GM21390 (cell line): ENCODE measurements at regions not wholly inside any gene's neighbourhood (a gene's known extent, or its start where the extent isn't known, plus 50 kb on each side); places are given as distances from the start of the nearest gene placed in this dataset.
"Not testable (repeated sequence)": the region's sequence is repeated elsewhere in the genome, so short reads cannot be mapped to it uniquely, and the experiment has no call there.

Experiments used
- ATAC-seq: cut with Tn5 transposase; IDR thresholded peaks from one replicate; pipeline ENCODE4 v1.9.1; 2021; ENCODE audit not compliant: unreplicated experiment

DNA sequence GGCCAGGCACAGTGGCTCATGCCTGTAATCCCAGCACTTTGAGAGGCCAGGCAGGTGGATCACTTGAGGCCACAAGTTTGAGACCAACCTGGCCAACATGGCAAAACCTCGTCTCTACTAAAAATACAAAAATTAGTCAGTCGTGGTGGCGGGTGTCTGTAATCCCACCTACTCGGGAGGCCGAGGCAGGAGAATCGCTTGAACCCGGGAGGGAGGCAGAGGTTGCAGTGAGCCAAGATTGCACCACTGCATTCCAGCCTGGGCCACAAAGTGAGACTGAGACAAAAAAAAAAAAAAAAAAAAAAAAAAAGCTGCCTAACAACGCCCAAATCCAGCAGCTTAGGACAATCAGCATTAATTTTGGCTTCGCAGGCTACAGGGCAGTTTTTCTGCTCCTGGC is 167.1 kb downstream of the GOSR1 start:
- not testable (repeated sequence) for ATAC-seq

DNA sequence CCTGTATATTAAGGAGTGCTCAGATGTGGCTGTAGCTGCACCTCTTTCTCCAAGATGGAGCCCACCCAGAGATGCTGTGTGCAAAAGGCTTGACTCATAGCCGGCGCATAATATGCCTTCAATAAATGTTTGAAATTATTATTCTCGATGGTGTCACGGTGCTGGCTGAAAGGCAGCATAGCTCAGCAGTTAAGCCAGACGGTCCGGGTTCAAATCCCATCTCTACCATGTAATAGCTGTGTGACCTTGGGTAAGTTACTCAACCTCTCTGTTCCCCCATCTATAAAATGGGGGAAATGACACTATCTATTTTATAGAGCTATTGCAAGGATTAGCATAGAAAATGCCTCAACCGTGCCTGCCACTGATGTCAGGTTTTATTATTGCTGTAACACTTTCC is 164.2 kb downstream of the GOSR1 start:
- not testable (repeated sequence) for ATAC-seq

DNA sequence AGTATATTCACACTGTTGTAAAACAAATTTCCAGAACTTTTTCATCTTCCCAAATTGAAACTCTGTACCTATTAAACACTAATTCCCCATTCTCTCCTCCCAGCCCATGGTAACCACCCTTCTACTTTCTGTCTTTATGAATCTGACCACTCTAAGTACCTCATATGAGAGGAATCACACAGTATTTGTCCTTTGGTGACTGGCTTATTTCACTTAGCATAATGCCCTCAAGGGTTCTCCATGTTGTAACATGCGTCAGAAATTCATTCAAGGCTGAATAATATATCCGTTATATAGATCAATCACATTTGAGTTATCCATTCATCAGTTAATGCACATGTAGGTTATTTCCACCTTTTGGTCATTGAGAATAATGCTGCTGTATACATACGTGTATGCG is 162.2 kb downstream of the GOSR1 start:
- not testable (repeated sequence) for ATAC-seq

DNA sequence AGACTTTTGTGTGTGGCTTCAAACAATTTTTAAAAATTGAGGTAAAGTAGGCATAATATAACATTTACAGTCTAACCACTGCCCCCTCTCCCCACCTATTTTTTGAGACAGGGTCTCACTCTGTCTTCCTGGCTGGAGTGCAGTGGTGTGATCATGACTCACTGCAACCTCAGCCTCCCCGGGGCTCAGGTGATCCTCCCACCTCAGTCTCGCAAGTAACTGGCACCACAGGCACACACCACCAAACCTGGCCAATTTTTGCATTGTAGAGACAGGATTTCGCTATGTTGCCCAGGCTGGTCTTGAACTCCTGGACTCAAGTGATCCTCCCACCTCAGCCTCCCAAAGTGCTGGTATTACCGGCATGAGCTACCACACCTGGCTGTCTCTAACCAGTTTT is 161.8 kb downstream of the GOSR1 start:
- ATAC-seq = not testable (repeated sequence)

DNA sequence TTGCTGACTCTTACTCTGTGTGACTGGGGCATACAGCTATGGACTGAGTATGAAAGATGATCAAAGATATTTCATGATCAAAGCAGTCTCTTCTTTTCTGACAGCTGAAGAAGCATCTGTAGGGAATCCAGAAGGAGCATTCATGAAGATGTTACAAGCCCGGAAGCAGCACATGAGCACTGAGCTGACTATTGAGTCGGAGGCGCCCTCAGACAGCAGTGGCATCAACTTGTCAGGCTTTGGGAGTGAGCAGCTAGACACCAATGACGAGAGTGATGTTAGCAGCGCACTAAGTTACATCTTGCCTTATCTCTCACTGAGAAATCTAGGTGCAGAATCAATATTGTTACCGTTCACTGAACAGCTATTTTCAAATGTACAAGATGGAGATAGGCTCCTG is 154.4 kb downstream of the GOSR1 start:
- not testable (repeated sequence) for ATAC-seq

DNA sequence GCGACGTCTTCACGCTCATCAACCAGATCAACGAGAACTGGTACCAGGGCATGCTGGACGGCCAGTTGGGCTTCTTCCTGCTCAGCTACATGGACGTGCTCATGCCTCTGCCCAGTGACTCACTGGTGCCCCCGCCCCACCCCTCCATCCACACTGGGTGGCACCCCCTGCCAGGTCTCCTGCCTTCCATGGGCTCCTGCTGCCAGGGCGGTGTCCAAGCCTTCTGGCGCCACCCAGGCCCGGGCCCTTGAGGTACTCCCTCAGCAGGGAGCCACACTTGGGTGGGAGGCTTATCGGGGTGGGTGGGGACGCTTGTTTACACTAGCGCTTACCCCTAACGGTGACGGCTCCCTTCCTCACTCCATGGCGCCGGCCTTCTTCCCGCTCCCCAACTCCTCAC is 148.2 kb downstream of the GOSR1 start:
- ATAC-seq = not testable (repeated sequence)

DNA sequence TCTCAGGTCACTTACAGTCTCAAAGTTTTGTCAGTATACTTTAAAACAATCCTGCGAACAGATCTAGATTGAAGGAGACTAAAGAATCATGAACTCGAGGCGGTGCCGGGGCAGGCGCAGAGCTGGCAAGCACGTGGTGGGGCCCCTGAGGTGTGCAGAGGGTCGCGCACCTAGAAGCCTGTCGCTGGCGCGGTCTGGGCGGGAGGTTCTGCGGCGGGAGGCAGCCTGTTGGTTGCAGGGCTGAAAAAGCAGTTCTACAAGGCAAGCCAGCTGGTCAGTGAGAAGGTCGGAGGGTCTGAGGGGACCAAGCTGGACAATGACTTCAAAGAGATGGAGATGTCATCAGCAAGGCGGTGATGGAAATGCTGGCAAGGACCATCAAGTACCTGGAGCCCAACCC is 147.0 kb downstream of the GOSR1 start:
- not testable (repeated sequence) for ATAC-seq

DNA sequence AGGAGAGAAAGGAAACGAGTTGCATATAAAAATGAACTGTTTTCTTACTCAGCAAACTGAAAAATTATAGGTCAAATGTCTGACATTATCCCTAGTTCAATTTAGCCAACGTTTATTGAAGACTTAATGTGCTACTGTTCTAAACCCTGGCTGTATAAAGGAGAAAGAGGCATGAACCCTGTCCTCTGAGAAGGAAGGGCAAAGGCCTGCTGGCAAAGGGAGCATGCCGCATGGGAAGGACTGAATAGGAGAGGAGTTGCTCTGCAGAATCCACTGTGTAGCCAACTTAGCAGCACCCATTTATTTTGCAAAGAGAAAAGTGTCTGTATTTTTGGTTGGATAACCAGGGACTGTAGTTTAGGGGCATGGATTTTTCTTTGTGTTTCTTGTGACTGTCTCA is 132.5 kb downstream of the GOSR1 start:
- not testable (repeated sequence) for ATAC-seq

DNA sequence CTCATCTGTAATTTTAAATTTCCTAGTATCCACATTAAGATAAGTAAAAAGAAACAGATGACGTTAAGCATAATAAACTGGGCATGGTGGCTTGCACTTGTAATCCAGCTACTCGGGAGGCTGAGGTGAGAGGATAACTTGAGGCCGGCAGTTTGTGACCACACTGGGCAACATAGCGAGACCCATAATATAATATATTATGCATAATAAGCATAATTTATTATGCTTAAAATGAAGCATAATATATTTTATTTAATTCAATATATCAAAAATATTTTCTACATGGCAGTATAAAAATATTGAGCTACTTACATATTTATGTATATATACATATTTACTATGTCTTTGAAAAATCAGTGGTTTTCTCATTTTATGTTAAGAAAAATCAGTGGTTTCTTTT is 128.3 kb downstream of the GOSR1 start:
- ATAC-seq = no peak

DNA sequence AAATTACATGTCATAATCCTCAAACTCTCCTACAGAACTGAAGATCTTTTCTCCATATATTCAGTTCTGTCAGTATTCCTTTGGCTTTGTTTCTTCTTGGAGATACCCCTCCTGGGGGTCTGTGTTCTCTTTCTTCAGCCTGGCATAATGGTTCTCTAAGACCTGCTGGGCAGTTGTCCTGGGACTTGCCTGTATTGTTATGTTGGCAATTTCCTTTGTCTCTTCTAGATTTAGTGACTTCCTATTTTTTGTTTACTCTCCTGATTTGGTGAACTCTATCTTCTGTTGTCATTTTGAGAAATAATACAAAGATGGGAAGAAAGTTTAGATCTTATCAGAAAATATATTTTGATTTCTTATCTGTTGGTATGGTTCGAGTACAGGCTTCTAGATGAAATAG is 127.8 kb downstream of the GOSR1 start:
- no peak for ATAC-seq

DNA sequence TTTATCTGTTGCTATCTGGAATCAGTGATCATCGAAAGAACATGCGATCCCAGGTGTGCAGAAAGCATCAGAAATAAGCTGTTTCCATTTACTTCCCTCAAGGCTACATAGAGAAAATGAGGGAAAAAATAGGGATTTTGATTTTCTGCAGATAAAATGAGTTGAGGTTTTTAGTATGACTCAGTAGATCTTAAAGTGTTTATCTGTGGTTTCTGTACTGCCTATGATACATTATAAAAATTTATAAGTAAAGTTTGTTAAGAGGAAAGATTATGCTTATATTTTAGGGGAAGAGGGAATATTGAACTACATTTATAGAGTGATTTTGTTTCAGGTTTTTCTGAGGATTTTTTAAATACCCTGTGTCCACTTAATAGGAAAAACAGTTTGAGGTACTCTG is 125.2 kb downstream of the GOSR1 start:
- ATAC-seq = not testable (repeated sequence)

DNA sequence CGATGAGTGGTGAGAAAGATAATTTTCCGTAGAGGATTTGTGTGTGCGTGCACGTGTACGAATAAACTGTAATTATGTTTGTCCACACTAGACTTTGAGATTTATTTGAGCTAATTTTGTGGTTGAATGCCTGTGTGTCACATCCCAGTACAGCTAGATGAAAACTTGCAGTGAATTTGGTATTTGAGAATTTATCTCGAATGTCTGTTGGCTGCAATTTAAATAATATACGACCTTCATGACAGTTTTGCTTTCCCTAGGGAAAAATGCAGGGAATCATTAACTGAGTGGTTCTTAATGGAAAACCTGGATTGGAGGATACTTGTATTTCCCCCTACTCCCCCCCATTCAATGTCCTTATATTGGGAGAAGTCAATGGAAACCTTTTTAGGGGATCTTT is 124.8 kb downstream of the GOSR1 start:
- not testable (repeated sequence) for ATAC-seq

DNA sequence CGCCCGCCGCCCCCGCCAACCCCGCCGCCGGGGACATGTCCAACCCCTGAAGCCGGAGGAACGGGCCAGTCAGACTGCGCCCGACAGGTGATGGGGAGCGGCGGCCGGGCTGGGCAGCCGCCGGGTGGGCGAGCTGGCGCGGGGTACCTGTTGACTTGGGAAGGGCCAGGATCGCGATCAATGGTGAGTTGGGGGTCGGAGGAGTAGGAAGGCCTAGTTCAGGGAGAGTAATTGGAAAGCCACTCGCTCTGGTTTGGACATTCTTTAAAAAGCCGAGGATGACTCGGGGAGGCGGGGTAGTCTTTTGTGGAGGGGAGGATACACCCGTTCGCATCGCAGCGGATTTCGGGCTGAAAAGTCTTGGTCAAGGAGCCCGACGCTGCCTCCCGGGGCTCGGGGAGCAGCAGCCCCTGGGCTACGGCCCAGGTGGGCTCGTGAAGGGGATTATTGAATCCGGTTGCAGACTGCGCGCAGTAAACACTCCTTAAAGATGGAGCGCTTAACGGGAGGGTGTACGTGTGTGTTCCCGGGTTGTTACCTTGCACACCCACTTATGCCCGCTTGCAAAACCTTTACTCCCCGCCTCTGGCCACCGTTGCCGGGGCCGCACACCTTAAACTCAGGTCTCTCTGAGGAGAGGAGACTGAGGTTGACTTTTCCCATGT is 123.8 kb downstream of the GOSR1 start:
- ATAC-seq = peak; percentile 28

DNA sequence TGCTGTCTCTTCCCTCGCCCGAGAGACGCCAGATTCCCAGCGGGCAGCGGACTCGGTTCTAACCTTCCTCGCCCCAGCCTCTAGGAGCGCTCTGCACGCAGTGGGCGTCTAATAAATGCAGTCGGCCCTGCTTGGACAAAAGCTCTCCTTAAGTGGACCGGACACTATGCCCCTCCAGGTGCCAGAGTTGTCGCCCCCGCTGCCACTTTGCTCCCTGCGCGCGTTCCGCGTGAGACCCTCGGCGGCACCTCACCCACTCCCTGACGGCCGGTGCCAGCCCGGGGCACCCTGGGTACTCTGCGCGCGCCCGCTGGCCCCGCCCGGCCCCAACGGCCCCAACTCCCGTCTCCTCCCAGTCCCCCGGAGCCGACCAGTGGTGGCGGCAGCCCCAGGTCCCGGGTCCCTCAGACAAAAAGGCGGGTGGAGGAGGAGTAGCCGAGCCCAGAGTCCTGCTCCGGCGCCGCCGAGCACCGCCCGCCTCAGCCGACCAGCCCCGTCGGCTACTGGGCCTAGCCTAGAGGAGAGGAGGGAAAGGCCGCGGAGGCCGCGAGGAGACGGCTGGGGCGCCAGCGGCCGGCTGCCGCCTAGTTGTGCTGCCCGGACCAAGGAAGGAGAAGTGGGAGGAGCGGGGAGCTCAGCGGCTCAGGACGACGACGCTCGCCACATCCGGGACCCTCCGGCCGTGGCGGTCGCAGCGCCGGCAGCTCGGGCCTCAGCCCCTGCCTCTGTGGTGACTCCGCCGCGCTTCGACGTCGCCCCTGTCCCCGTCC is 123.0 kb downstream of the GOSR1 start:
- ATAC-seq = peak; percentile 81

DNA sequence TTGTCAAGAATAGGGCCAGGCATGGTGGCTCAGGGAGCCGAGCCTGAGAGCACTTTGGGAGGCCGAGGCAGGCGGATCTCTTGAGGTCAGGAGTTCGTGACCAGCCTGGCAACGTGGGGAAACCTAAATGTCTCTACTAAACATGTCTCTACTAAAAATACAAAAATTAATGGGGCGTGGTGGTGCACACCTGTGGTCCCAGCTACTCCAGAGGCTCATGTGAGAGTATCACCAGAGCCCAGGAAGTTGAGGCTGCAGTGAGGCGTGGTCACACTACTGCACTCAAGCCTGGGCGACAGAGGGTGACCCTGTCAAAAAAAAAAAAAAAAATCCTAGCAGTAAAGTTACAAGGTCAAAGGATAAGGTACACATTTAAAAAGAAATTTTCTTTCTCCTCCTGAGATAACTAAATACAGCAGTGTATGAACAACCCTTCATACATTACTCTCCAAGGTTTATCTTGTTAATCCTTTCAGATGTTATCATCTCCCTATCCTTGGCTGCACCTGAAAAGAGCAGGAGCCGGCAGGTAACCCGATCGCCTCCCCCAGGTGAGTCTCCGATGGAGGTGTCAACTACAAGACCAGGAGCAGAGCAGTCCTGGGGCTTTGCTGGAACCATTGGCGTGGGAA is 122.3 kb downstream of the GOSR1 start:
- peak; percentile 10 for ATAC-seq

DNA sequence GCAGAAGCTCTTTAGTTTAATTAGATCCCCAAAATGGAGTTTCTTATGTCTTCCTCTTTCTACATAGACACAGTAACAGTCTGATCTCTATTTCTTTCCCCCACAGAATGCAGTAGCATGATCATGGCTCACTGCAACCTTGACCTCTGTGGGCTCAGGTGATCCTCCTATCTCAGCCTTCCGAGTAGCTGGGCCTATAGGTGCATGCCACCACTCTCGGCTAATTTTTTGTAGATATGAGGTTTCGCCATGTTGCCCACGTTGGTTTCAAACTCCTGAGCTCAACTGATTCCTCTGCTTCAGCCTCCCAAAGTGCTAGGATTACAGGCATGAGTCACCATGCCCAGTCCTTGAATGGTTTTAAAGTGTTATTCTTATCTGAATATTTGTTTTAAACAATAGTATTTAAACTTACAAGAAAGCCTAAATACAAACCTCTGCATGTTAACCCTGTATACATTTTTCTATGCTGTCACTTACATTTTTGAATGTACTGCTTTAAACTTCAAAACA is 120.6 kb downstream of the GOSR1 start:
- no peak for ATAC-seq

DNA sequence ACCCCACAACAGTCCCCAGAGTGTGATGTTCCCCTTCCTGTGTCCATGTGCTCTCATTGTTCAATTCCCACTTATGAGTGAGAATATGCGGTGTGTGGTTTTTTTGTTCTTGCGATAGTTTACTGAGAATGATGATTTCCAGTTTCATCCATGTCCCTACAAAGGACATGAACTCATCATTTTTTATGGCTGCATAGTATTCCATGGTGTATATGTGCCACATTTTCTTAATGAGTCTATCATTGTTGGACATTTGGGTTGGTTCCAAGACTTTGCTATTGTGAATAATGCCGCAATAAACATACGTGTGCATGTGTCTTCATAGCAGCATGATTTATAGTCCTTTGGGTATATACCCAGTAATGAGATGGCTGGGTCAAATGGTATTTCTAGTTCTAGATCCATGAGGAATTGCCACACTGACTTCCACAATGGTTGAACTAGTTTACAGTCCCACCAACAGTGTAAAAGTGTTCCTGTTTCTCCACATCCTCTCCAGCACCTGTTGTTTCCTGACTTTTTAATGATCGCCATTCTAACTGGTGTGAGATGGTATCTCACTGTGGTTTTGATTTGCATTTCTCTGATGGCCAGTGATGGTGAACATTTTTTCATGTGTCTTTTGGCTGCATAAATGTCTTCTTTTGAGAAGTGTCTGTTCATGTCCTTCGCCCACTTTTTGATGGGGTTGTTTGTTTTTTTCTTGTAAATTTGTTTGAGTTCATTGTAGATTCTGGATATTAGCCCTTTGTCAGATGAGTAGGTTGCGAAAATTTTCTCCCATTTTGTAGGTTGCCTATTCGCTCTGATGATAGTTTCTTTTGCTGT is 120.0 kb downstream of the GOSR1 start:
- ATAC-seq = not testable (repeated sequence)

DNA sequence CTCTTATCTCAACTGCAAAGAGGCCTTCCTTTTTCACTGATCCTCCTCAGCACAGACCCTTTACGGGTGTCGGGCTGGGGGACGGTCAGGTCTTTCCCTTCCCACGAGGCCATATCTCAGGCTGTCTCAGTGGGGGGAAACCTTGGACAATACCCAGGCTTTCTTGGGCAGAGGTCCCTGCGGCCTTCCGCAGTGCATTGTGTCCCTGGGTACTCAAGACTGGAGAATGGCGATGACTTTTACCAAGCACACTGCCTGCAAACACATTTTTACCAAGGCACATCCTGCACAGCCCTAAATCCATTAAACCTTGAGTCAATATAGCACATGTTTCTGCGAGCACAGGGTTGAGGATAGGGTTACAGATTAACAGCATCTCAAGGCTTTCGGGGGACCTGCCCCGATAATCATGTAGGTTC is 117.8 kb downstream of the GOSR1 start:
- ATAC-seq = not testable (repeated sequence)

DNA sequence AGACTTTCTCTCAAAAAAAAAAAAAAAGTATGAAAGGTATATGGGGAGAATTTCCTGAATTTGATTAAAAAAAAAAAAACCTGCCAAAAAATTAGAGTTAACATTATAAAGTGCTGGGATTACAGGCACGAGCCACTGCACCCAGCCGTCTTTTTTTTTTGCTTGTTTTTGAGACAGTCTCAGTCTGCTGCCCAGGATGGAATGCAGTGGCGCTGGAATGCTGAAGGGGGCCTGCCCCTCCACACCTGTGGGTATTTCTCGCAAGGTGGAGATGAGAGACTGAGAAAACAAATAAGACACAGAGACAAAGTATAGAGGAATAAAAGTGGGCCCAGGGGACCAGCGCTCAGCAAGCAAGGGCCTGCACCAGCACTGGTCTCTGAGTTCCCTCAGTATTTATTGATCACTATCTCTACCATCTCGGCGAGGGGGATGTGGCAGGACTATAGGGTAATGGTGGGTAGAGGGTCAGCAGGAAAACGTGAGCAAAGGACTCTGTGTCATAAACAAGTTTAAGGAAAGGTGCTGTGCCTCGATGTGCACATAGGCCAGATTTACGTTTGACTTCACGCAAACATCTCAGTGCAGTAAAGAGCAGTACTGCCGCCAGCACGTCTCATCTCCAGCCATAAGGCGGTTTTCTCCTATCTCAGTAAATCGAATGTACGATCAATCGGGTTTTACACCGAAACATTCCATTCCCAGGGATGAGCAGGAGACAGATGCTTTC is 117.2 kb downstream of the GOSR1 start:
- no peak for ATAC-seq

DNA sequence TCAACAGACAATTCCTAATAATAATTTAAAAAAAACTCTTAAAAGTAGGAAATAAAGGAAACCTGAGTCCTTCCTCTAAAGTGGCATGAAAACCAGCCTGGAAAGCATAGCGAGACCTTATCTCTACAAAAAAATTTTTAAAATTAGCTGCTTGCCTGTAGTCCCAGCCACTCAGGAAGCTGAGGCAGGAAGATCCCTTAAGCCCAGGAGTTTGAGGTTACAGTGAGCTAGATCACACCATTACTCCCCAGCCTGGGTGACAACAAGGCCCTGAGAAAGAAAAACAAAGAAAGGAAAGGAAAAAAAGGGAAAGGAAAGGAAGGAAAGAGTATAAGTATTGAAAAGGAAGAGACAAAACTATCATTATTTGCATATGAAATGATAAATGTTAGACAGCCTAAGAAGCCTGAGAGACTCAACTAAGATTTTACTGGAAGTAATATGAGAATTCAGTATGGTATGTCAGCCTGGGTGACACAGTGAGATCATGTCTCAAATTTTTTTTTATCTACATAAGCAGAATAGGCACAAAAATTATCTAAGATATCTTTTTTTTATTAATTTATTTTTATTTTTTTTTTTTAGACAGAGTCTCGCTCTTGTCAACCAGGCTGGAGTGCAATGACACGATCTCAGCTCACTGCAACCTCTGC is 113.0 kb downstream of the GOSR1 start:
- ATAC-seq = no peak
